Ovary (tissue), 3 donors: ENCODE measurements at regions not wholly inside any gene's neighbourhood (a gene's known extent, or its start where the extent isn't known, plus 50 kb on each side); places are given as distances from the start of the nearest gene placed in this dataset.

Experiments used
- CTCF ChIP-seq, 3 donors: fragments of 450-650 bp in 2 of 3; fragments of 200-600 bp in 1 of 3; IDR thresholded peaks; one replicate each; pipeline versions ENCODE4 v1.5.1 to v1.8.0; 2016 to 2022; ENCODE audit warnings: antibody characterized with exemption in 3 of 3, mild to moderate bottlenecking in 1 of 3
- POLR2A ChIP-seq: fragments of 450-650 bp; IDR thresholded peaks from one replicate; pipeline ENCODE4 v1.6.1; 2017; ENCODE audit warnings: antibody characterized with exemption, mild to moderate bottlenecking, moderate library complexity
- donor health status: DM: no; HTN: no; CAD: no.

GRCh38 chr4:165689159-165689558, 183.9 kb upstream of the TLL1 start:
- TF ChIP-seq CTCF (IDR thresholded peaks at IDR 0.05), result no peak
- TF ChIP-seq POLR2A, result no peak
